GM23338 (cell line): ENCODE measurements at regions not wholly inside any gene's neighbourhood (a gene's known extent, or its start where the extent isn't known, plus 50 kb on each side); places are given as distances from the start of the nearest gene placed in this dataset.

Experiments
- ATAC-seq: fragments of 200-7000 bp; cut with Tn5 transposase; 3 replicates; pipeline ENCODE4 v1.9.1; 2020
- DNase-seq: peaks from one replicate; pipeline ENCODE4 v3.0.0-alpha.2; 2015; ENCODE audit warnings: low spot score
- H2AFZ ChIP-seq: fragments of 200-600 bp; sonication (generic); 2 replicates; pipeline ENCODE4 v1.8.0; 2016; ENCODE audit warnings: antibody characterized with exemption, mild to moderate bottlenecking, moderate library complexity
- H3F3A ChIP-seq: fragments of 200-600 bp; sonication (generic); replicated peaks from 2 replicates; pipeline ENCODE4 v1.8.0; 2017; ENCODE audit warnings: antibody characterized with exemption, mixed run types, low read depth
- H3K27ac ChIP-seq: fragments of 200-600 bp; sonication (generic); 2 replicates; pipeline ENCODE4 v1.6.1; 2016; ENCODE audit warnings: low read depth
- H3K27me3 ChIP-seq: fragments of 200-600 bp; sonication (generic); 2 replicates; pipeline ENCODE4 v1.8.0; 2016; ENCODE audit warnings: mild to moderate bottlenecking, mixed run types, moderate library complexity; ENCODE audit not compliant: insufficient read depth
- H3K36me3 ChIP-seq: fragments of 200-600 bp; sonication (generic); 2 replicates; pipeline ENCODE4 v1.8.0; 2016; ENCODE audit warnings: mild to moderate bottlenecking; ENCODE audit not compliant: insufficient read depth
- H3K4me1 ChIP-seq: fragments of 200-600 bp; sonication (generic); 2 replicates; pipeline ENCODE4 v1.8.0; 2016; ENCODE audit warnings: mild to moderate bottlenecking, moderate library complexity; ENCODE audit not compliant: insufficient read depth
- H3K4me2 ChIP-seq: fragments of 200-600 bp; sonication (generic); 2 replicates; pipeline ENCODE4 v1.7.1; 2017; ENCODE audit warnings: mixed run types
- H3K4me3 ChIP-seq: fragments of 200-600 bp; sonication (generic); 2 replicates; pipeline ENCODE4 v1.6.1; 2016; ENCODE audit warnings: mixed run types
- H3K79me2 ChIP-seq: fragments of 200-600 bp; sonication (generic); replicated peaks from 2 replicates; pipeline ENCODE4 v1.8.0; 2017; ENCODE audit warnings: mild to moderate bottlenecking; ENCODE audit not compliant: insufficient read depth
- H3K9me2 ChIP-seq: fragments of 200-600 bp; sonication (generic); 2 replicates; pipeline ENCODE4 v1.8.0; 2017; ENCODE audit not compliant: insufficient read depth
- H4K20me1 ChIP-seq: fragments of 200-600 bp; sonication (generic); replicated peaks from 2 replicates; pipeline ENCODE4 v1.8.0; 2017; ENCODE audit warnings: mild to moderate bottlenecking; ENCODE audit not compliant: insufficient read depth
- H3K27ac Mint-ChIP-seq: 2 replicates; pipeline ENCODE4 v1.8.0; 2020; ENCODE audit warnings: inconsistent platforms, mild to moderate bottlenecking, moderate library complexity, mixed read lengths
- H3K27me3 Mint-ChIP-seq: 3 replicates; pipeline ENCODE4 v1.8.0; 2022; ENCODE audit warnings: low read depth, mild to moderate bottlenecking, moderate library complexity, mixed read lengths, inconsistent platforms; ENCODE audit not compliant: insufficient read depth, poor library complexity
- H3K36me3 Mint-ChIP-seq: 3 replicates; pipeline ENCODE4 v1.8.0; 2021; ENCODE audit warnings: low read depth, mild to moderate bottlenecking, inconsistent platforms, moderate library complexity, mixed read lengths
- H3K4me1 Mint-ChIP-seq: 3 replicates; pipeline ENCODE4 v1.8.0; 2020; ENCODE audit warnings: mild to moderate bottlenecking, inconsistent platforms, mixed read lengths
- H3K4me3 Mint-ChIP-seq: 3 replicates; pipeline ENCODE4 v1.8.0; 2021; ENCODE audit warnings: moderate library complexity, mild to moderate bottlenecking, inconsistent platforms, mixed read lengths
- H3K9me3 Mint-ChIP-seq: 3 replicates; pipeline ENCODE4 v1.8.0; 2020; ENCODE audit warnings: moderate library complexity, mild to moderate bottlenecking, inconsistent platforms, mixed read lengths
- CREB1 ChIP-seq: fragments of 250-450 bp; sonication (Bioruptor Pico); IDR thresholded peaks from 2 replicates; pipeline ENCODE4 v1.5.0; 2020; ENCODE audit warnings: low read depth, mild to moderate bottlenecking, moderate library complexity
- EZH2 ChIP-seq: fragments of 200-600 bp; sonication (generic); IDR thresholded peaks from one replicate; pipeline ENCODE4 v1.8.0; 2017; ENCODE audit warnings: antibody characterized with exemption, mild to moderate bottlenecking, low read depth; ENCODE audit not compliant: unreplicated experiment
- EZH2phosphoT487 ChIP-seq: fragments of 200-600 bp; sonication (generic); IDR thresholded peaks from one replicate; pipeline ENCODE4 v1.8.1; 2018; ENCODE audit warnings: antibody characterized with exemption; ENCODE audit not compliant: unreplicated experiment
- JUNB ChIP-seq: IDR thresholded peaks from one replicate; pipeline ENCODE4 v1.6.1; 2016; ENCODE audit warnings: antibody characterized with exemption; ENCODE audit not compliant: unreplicated experiment
- NANOG ChIP-seq: IDR thresholded peaks from 2 replicates; pipeline ENCODE4 v1.6.1; 2016; ENCODE audit warnings: antibody characterized with exemption, borderline replicate concordance
- POLR2AphosphoS5 ChIP-seq: IDR thresholded peaks from 2 replicates; pipeline ENCODE4 v1.6.1; 2016; ENCODE audit warnings: antibody characterized with exemption, low read depth
- STAT1 ChIP-seq: IDR thresholded peaks from one replicate; pipeline ENCODE4 v1.6.1; 2016; ENCODE audit warnings: antibody characterized with exemption; ENCODE audit not compliant: unreplicated experiment
- ZNF114 ChIP-seq: fragments of 250-450 bp; sonication (Bioruptor Pico); IDR thresholded peaks from 2 replicates; pipeline ENCODE4 v1.5.0; 2020; ENCODE audit warnings: mild to moderate bottlenecking, moderate library complexity
- ZNF331 ChIP-seq: fragments of 250-450 bp; sonication (Bioruptor Pico); IDR thresholded peaks from 2 replicates; pipeline ENCODE4 v1.5.0; 2020; ENCODE audit warnings: low read depth, mild to moderate bottlenecking, moderate library complexity
- TF ChIP-seq, protein P1 (sequence below), 2 experiments: fragments of 200-600 bp in 1 of 2; sonication (generic) in 1 of 2; conservative IDR thresholded peaks; 2 replicates each; pipeline versions ENCODE4 v1.5.1 to v1.6.1; 2016 to 2017; ENCODE audit warnings: antibody characterized with exemption in 2 of 2, low read depth in 2 of 2, mild to moderate bottlenecking in 2 of 2, moderate library complexity in 1 of 2
- TF ChIP-seq, protein P2 (sequence below): fragments of 250-450 bp; sonication (Bioruptor Pico); IDR thresholded peaks from 2 replicates; pipeline ENCODE4 v1.5.0; 2020; ENCODE audit warnings: mild to moderate bottlenecking, moderate library complexity

DNA sequence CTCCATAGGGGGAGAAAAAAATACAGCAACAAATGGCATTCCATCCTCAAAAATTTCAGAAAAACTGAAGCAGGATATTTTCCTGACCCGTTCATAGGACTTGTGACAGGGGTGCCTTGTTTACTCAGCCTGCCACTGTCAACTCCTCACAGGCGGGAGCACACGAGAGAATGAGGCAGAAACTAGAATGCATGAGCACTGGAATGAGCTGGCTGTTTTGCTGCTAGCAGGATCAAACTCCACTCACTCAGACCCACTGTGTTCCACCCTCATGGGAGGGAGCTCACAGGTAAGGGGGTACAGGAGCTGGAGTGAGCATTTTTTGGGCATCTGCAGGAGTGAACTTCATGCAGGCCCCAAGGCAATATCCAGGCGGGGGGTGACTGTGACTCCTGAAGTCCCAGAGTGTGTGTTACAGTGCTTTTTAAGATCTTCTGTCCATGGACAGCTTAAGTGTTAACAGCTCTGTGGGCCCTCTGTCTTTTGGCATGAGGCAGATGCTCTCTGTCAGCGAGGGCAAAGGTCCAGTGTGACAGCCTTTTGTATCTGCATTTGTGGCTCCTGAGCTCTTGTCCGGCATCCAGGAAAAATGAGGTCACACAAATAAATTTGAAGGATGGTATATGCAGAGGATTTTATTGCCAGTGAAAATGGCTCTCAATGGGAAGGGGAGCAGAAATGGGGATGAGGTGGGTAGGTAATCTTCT, 905.7 kb upstream of the TENM4 start:
- Mint-ChIP-seq H3K27me3 (no peaks in the 10 kb centered on the region), H3K36me3 (no peaks in the 10 kb centered on the region), H3K4me3 (no peak overlapping the region), H3K4me1 (no peaks in the 10 kb centered on the region), H3K9me3 (no peaks in the 10 kb centered on the region), H3K27ac (no peak overlapping the region)
- no peaks in the 10 kb centered on the region for H4K20me1 ChIP-seq
- H3K27me3 ChIP-seq, result no peaks in the 10 kb centered on the region
- TF ChIP-seq, protein P1, sequence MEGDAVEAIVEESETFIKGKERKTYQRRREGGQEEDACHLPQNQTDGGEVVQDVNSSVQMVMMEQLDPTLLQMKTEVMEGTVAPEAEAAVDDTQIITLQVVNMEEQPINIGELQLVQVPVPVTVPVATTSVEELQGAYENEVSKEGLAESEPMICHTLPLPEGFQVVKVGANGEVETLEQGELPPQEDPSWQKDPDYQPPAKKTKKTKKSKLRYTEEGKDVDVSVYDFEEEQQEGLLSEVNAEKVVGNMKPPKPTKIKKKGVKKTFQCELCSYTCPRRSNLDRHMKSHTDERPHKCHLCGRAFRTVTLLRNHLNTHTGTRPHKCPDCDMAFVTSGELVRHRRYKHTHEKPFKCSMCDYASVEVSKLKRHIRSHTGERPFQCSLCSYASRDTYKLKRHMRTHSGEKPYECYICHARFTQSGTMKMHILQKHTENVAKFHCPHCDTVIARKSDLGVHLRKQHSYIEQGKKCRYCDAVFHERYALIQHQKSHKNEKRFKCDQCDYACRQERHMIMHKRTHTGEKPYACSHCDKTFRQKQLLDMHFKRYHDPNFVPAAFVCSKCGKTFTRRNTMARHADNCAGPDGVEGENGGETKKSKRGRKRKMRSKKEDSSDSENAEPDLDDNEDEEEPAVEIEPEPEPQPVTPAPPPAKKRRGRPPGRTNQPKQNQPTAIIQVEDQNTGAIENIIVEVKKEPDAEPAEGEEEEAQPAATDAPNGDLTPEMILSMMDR (conservative IDR thresholded peaks at IDR 0.05; ENCODE audit: low read depth in 2 of 2), result no peak
- TF ChIP-seq JUNB (no peak), POLR2AphosphoS5 (no peak), ZNF331 (no peak), EZH2 (no peak), ZNF114 (CRISPR knock-in tag) (no peak), STAT1 (no peak), CREB1 (CRISPR knock-in tag) (no peak), EZH2phosphoT487 (no peak)
- no peak overlapping the region for H3K27ac ChIP-seq
- no peak overlapping the region for H3K4me3 ChIP-seq
- H3K4me1 ChIP-seq, result no peaks in the 10 kb centered on the region
- no peaks in the 10 kb centered on the region for H3F3A ChIP-seq
- no peak overlapping the region for H3K4me2 ChIP-seq
- 0 out of 2 replicates have a peak, but pooled peaks cover under 1% of the 10 kb centered on the region for H3K9me2 ChIP-seq
- ATAC-seq (no peak), DNase-seq (no peak)
- no peak overlapping the region for H2AFZ ChIP-seq
- no peaks in the 10 kb centered on the region for H3K36me3 ChIP-seq
- H3K79me2 ChIP-seq, result no peaks in the 10 kb centered on the region

DNA sequence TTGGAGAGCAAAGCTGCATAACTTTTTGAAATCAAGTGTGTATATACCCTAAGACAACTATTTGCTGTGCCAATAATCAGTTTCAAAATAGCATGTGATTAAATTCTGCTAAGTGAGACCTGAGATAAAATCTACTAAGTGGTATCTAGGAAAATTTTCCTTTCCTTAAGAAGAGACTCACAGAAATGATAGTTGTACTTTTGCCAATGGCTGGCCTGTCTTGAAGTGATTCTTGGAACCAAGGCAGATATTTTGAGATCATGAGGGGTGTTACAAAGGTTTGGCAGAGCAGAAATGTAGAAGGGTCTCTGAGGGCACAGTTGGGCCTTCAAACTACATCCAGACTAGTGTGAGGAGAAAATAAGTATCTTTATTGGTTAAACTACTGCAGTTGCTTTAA, 902.6 kb upstream of the TENM4 start:
- no peak overlapping the region for H3K4me3 ChIP-seq
- Mint-ChIP-seq H3K9me3 (peaks cover 2% of the 10 kb centered on the region; the same call in 2 of the 3 replicates), H3K27ac (no peak overlapping the region), H3K36me3 (no peaks in the 10 kb centered on the region; the same call in 1 of the 3 replicates), H3K4me1 (no peaks in the 10 kb centered on the region), H3K27me3 (no peaks in the 10 kb centered on the region), H3K4me3 (no peak overlapping the region)
- H2AFZ ChIP-seq, result peak overlapping the region; percentile 52; the same call in 1 of the 2 replicates
- H3K36me3 ChIP-seq, result no peaks in the 10 kb centered on the region
- no peaks in the 10 kb centered on the region for H4K20me1 ChIP-seq
- ATAC-seq (no peak), DNase-seq (no peak)
- no peaks in the 10 kb centered on the region for H3K4me1 ChIP-seq
- H3K9me2 ChIP-seq, result peaks cover 4% of the 10 kb centered on the region; the same call in 1 of the 2 replicates
- H3F3A ChIP-seq, result no peaks in the 10 kb centered on the region
- H3K27me3 ChIP-seq, result no peaks in the 10 kb centered on the region
- no peak overlapping the region for H3K4me2 ChIP-seq
- no peaks in the 10 kb centered on the region for H3K79me2 ChIP-seq
- H3K27ac ChIP-seq, result no peak overlapping the region
- TF ChIP-seq JUNB (no peak), EZH2 (no peak), CREB1 (CRISPR knock-in tag) (no peak), ZNF331 (no peak), NANOG (no peak), STAT1 (no peak), EZH2phosphoT487 (no peak)
- TF ChIP-seq, protein P1 (conservative IDR thresholded peaks at IDR 0.05; ENCODE audit: low read depth in 2 of 2), result no peak
- TF ChIP-seq, protein P2, sequence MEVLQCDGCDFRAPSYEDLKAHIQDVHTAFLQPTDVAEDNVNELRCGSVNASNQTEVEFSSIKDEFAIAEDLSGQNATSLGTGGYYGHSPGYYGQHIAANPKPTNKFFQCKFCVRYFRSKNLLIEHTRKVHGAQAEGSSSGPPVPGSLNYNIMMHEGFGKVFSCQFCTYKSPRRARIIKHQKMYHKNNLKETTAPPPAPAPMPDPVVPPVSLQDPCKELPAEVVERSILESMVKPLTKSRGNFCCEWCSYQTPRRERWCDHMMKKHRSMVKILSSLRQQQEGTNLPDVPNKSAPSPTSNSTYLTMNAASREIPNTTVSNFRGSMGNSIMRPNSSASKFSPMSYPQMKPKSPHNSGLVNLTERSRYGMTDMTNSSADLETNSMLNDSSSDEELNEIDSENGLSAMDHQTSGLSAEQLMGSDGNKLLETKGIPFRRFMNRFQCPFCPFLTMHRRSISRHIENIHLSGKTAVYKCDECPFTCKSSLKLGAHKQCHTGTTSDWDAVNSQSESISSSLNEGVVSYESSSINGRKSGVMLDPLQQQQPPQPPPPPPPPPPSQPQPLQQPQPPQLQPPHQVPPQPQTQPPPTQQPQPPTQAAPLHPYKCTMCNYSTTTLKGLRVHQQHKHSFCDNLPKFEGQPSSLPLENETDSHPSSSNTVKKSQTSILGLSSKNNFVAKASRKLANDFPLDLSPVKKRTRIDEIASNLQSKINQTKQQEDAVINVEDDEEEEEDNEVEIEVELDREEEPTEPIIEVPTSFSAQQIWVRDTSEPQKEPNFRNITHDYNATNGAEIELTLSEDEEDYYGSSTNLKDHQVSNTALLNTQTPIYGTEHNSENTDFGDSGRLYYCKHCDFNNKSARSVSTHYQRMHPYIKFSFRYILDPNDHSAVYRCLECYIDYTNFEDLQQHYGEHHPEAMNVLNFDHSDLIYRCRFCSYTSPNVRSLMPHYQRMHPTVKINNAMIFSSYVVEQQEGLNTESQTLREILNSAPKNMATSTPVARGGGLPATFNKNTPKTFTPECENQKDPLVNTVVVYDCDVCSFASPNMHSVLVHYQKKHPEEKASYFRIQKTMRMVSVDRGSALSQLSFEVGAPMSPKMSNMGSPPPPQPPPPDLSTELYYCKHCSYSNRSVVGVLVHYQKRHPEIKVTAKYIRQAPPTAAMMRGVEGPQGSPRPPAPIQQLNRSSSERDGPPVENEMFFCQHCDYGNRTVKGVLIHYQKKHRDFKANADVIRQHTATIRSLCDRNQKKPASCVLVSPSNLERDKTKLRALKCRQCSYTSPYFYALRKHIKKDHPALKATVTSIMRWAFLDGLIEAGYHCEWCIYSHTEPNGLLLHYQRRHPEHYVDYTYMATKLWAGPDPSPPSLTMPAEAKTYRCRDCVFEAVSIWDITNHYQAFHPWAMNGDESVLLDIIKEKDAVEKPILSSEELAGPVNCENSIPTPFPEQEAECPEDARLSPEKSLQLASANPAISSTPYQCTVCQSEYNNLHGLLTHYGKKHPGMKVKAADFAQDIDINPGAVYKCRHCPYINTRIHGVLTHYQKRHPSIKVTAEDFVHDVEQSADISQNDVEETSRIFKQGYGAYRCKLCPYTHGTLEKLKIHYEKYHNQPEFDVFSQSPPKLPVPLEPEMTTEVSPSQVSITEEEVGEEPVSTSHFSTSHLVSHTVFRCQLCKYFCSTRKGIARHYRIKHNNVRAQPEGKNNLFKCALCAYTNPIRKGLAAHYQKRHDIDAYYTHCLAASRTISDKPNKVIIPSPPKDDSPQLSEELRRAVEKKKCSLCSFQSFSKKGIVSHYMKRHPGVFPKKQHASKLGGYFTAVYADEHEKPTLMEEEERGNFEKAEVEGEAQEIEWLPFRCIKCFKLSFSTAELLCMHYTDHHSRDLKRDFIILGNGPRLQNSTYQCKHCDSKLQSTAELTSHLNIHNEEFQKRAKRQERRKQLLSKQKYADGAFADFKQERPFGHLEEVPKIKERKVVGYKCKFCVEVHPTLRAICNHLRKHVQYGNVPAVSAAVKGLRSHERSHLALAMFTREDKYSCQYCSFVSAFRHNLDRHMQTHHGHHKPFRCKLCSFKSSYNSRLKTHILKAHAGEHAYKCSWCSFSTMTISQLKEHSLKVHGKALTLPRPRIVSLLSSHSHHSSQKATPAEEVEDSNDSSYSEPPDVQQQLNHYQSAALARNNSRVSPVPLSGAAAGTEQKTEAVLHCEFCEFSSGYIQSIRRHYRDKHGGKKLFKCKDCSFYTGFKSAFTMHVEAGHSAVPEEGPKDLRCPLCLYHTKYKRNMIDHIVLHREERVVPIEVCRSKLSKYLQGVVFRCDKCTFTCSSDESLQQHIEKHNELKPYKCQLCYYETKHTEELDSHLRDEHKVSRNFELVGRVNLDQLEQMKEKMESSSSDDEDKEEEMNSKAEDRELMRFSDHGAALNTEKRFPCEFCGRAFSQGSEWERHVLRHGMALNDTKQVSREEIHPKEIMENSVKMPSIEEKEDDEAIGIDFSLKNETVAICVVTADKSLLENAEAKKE (CRISPR knock-in tag), result no peak
